Heart left ventricle (tissue), 13 donors: ENCODE measurements at regions not wholly inside any gene's neighbourhood (a gene's known extent, or its start where the extent isn't known, plus 50 kb on each side); places are given as distances from the start of the nearest gene placed in this dataset.

Source experiments
- POLR2A ChIP-seq, 2 donors: fragments of 450-650 bp; IDR thresholded peaks; one replicate each; pipeline ENCODE4 v1.6.1; 2017; ENCODE audit warnings: antibody characterized with exemption in 2 of 2, mild to moderate bottlenecking in 2 of 2, moderate library complexity in 2 of 2
- TF ChIP-seq, protein P1 (sequence below), 12 donors: fragments of 200-600 bp; sonication (generic) in 4 of 12; IDR thresholded peaks; one replicate each; pipeline versions ENCODE4 v1.5.0 to v1.8.0; 2018 to 2022; ENCODE audit warnings: antibody characterized with exemption in 12 of 12, mild to moderate bottlenecking in 5 of 12
- donor health status: ischemic (EF 13 %, LVEDD 7.1; RV severe dilation, severe dysfunction).
- donor health status: DM: no; HTN: yes; CAD: no.
- donor health status: DM: no; HTN: no; CAD: no.
- donor health status: ischemic (EF 25% LVEDD 6.9; RV normal size, moderate dysfunction).
- donor health status: ischemic (EF 25% LVEDD 5.7; RV mildly dilated, moderate dysfunction).
- donor health status: ischemic (EF 35%, LVEDD 5.7; RV mildly dilated, moderate dysfunction).
- donor health status: nonischemic (EF 11% LVEDD 7.7; RV severe dilation, severe dysfunction).
- donor health status: DM: yes; HTN: yes; CAD: no.
- donor health status: PGD.
- donor health status: ischemic (EF 29% LVEDD 5.4; RV normal size, mild dysfunction).
- donor health status: nonischemic (EF 23%, LVEDD 6.1; RV moderate dilation, normal function).

DNA sequence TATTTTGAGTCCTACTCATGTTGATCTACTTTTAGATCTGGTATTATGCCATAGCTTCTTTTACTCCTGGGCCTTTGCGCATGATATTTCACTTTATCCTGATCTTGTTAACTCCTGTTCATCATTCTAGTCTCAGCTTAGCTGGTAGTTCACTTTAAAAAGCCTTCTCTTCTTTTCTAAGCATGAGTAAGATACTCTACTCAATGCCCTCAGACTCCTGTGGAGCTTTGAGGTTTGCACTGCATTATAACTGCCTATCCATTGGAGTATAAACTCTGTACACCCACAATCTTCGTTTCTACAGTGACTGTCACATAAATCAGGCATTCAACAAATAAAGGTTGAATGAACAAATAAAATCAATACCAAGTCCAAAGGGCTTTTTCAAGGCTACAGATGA lies 357.9 kb upstream of the KCNH8 start:
- TF ChIP-seq POLR2A (IDR thresholded peaks at IDR 0.05), result no peak
- TF ChIP-seq, protein P1, sequence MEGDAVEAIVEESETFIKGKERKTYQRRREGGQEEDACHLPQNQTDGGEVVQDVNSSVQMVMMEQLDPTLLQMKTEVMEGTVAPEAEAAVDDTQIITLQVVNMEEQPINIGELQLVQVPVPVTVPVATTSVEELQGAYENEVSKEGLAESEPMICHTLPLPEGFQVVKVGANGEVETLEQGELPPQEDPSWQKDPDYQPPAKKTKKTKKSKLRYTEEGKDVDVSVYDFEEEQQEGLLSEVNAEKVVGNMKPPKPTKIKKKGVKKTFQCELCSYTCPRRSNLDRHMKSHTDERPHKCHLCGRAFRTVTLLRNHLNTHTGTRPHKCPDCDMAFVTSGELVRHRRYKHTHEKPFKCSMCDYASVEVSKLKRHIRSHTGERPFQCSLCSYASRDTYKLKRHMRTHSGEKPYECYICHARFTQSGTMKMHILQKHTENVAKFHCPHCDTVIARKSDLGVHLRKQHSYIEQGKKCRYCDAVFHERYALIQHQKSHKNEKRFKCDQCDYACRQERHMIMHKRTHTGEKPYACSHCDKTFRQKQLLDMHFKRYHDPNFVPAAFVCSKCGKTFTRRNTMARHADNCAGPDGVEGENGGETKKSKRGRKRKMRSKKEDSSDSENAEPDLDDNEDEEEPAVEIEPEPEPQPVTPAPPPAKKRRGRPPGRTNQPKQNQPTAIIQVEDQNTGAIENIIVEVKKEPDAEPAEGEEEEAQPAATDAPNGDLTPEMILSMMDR (IDR thresholded peaks at IDR 0.05), result no peak
